Left ventricle myocardium superior (tissue), 1 donor: ENCODE measurements at regions not wholly inside any gene's neighbourhood (a gene's known extent, or its start where the extent isn't known, plus 50 kb on each side); places are given as distances from the start of the nearest gene placed in this dataset.

Source experiments
- ATAC-seq: fragments of 200-7000 bp; cut with Tn5 transposase; one replicate; pipeline ENCODE4 v1.9.1; 2020; ENCODE audit warnings: mild to moderate bottlenecking, moderate library complexity
- DNase-seq: peaks from one replicate; pipeline ENCODE4 v3.0.0-alpha.2; 2020
- intact Hi-C: fragments of 100-400 bp; cut with micrococcal nuclease; formaldehyde crosslinking; loops from one replicate; pipeline ENCODE4 v1.11.0; 2022
- donor health status: DM: no; HTN: yes; CAD: no; lungs with severe emphysema.

GRCh38 chr9:32253731-32254130, 130.7 kb upstream of the ACO1 start:
- no peak for ATAC-seq
- intact Hi-C loops, result no loop called here
- no peak for DNase-seq

GRCh38 chr9:32255026-32255425, 129.4 kb upstream of the ACO1 start:
- intact Hi-C loops, result no loop called here
- ATAC-seq (no peak), DNase-seq (no peak)

GRCh38 chr9:32258482-32258881, 126.0 kb upstream of the ACO1 start:
- DNase-seq, result no peak
- intact Hi-C loops, result no loop called here
- ATAC-seq, result no peak

- ATAC-seq (no peak), DNase-seq (no peak)
- intact Hi-C loops, result no loop called here
These were observed 124.1 kb upstream of the ACO1 start for GRCh38 chr9:32260151-32260862.

GRCh38 chr9:32264170-32264864, 120.1 kb upstream of the ACO1 start:
- intact Hi-C loops, result no loop called here
- no peak for ATAC-seq
- no peak for DNase-seq

- DNase-seq (no peak), ATAC-seq (no peak)
- intact Hi-C loops, result no loop called here
These were observed 119.4 kb upstream of the ACO1 start for GRCh38 chr9:32265037-32265436.

GRCh38 chr9:32278991-32279390, 105.5 kb upstream of the ACO1 start:
- no peak for ATAC-seq
- no peak for DNase-seq
- intact Hi-C loops, result no loop called here

GRCh38 chr9:32289756-32290155, 94.7 kb upstream of the ACO1 start:
- DNase-seq, result no peak
- intact Hi-C loops, result no loop called here

GRCh38 chr9:32291370-32291769, 93.1 kb upstream of the ACO1 start:
- intact Hi-C loops, result no loop called here
- no peak for DNase-seq
- no peak for ATAC-seq

More at GRCh38 chr9:32289756-32290155, 94.7 kb upstream of the ACO1 start:
- ATAC-seq, result no peak

GRCh38 chr9:32292611-32293010, 91.8 kb upstream of the ACO1 start:
- intact Hi-C loops, result no loop called here
- ATAC-seq (no peak), DNase-seq (no peak)

- intact Hi-C loops, result no loop called here
- no peak for DNase-seq
- ATAC-seq, result no peak
These were observed 91.4 kb upstream of the ACO1 start for GRCh38 chr9:32293091-32293490.

GRCh38 chr9:32294106-32294505, 90.3 kb upstream of the ACO1 start:
- intact Hi-C loops, result no loop called here
- DNase-seq (no peak), ATAC-seq (no peak)

GRCh38 chr9:32300373-32300772, 84.1 kb upstream of the ACO1 start:
- DNase-seq (no peak), ATAC-seq (no peak)
- intact Hi-C loops, result no loop called here

GRCh38 chr9:32304495-32304894, 79.9 kb upstream of the ACO1 start:
- intact Hi-C loops, result no loop called here
- DNase-seq (no peak), ATAC-seq (no peak)

- intact Hi-C loops, result no loop called here
- ATAC-seq (no peak), DNase-seq (no peak)
These were observed 78.4 kb upstream of the ACO1 start for GRCh38 chr9:32306006-32306405.

GRCh38 chr9:32319312-32319929, 65.0 kb upstream of the ACO1 start:
- intact Hi-C loops, result no loop called here
- ATAC-seq (no peak), DNase-seq (no peak)

GRCh38 chr9:32322622-32323021, 61.8 kb upstream of the ACO1 start:
- intact Hi-C loops, result no loop called here
- no peak for ATAC-seq
- no peak for DNase-seq

- no peak for DNase-seq
- ATAC-seq, result no peak
- intact Hi-C loops, result no loop called here
These were observed 58.3 kb upstream of the ACO1 start for GRCh38 chr9:32326146-32326545.

GRCh38 chr9:32331240-32331639, 53.2 kb upstream of the ACO1 start:
- DNase-seq, result no peak
- intact Hi-C loops, result no loop called here
- ATAC-seq, result no peak

- no peak for ATAC-seq
- intact Hi-C loops, result no loop called here
- no peak for DNase-seq
These were observed 50.3 kb upstream of the ACO1 start for GRCh38 chr9:32334112-32334511.
